NCI-H1092 (cell line): ENCODE measurements at regions not wholly inside any gene's neighbourhood (a gene's known extent, or its start where the extent isn't known, plus 50 kb on each side); places are given as distances from the start of the nearest gene placed in this dataset.
A peak's percentile ranks its signal among the peaks of the same experiment; 100 is the strongest.
"Not testable (repeated sequence)": the region's sequence is repeated elsewhere in the genome, so short reads cannot be mapped to it uniquely, and the experiment has no call there.

Experiments used
- DNase-seq: peaks from one replicate; lab custom pipeline; 2025; lab: John Stamatoyannopoulos, UW

- DNase-seq: no peak
Measured at GRCh38 chr12:4822572-4822971, 87.1 kb upstream of the KCNA1 start.

- DNase-seq: no peak
Measured at GRCh38 chr12:4824380-4824779, 85.3 kb upstream of the KCNA1 start.

GRCh38 chr12:4825011-4825858, 84.5 kb upstream of the KCNA1 start:
- DNase-seq: no peak

GRCh38 chr12:4826909-4827308, 82.8 kb upstream of the KCNA1 start:
- no peak for DNase-seq

GRCh38 chr12:4828176-4828575, 81.5 kb upstream of the KCNA1 start:
- no peak for DNase-seq

- DNase-seq: no peak
Measured at GRCh38 chr12:4829161-4829792, 80.4 kb upstream of the KCNA1 start.

- peak; percentile 68 for DNase-seq
Measured at GRCh38 chr12:4829793-4830162, 79.9 kb upstream of the KCNA1 start.

GRCh38 chr12:4830556-4831210, 79.0 kb upstream of the KCNA1 start:
- no peak for DNase-seq

- DNase-seq: no peak
Measured at GRCh38 chr12:4833053-4833452, 76.7 kb upstream of the KCNA1 start.

- DNase-seq: no peak
Measured at GRCh38 chr12:4833524-4833923, 76.2 kb upstream of the KCNA1 start.

- not testable (repeated sequence) for DNase-seq
Measured at GRCh38 chr12:4842401-4842800, 67.3 kb upstream of the KCNA1 start.

- DNase-seq: no peak
Measured at GRCh38 chr12:4843907-4844306, 65.8 kb upstream of the KCNA1 start.

- DNase-seq: no peak
Measured at GRCh38 chr12:4847713-4848112, 62.0 kb upstream of the KCNA1 start.

GRCh38 chr12:4849115-4849541, 60.6 kb upstream of the KCNA1 start:
- no peak for DNase-seq

GRCh38 chr12:4849795-4850345, 59.8 kb upstream of the KCNA1 start:
- DNase-seq: no peak

GRCh38 chr12:4850857-4851380, 58.8 kb upstream of the KCNA1 start:
- no peak for DNase-seq

GRCh38 chr12:4852308-4852707, 57.4 kb upstream of the KCNA1 start:
- DNase-seq: no peak

GRCh38 chr12:4852911-4853310, 56.8 kb upstream of the KCNA1 start:
- DNase-seq: no peak

- peak; percentile 81 for DNase-seq
Measured at GRCh38 chr12:4855121-4855924, 54.4 kb upstream of the KCNA1 start.

- DNase-seq: peak; percentile 10
Measured at GRCh38 chr12:4856596-4856995, 53.1 kb upstream of the KCNA1 start.

GRCh38 chr12:4857472-4858291, 52.0 kb upstream of the KCNA1 start:
- DNase-seq: peak; percentile 70
